HL-60 (cell line): ENCODE measurements at regions not wholly inside any gene's neighbourhood (a gene's known extent, or its start where the extent isn't known, plus 50 kb on each side); places are given as distances from the start of the nearest gene placed in this dataset.

Source experiments
- DNase-seq, 2 experiments: peaks; one replicate each; pipeline ENCODE4 v3.0.0-alpha.2; 2010 to 2020; ENCODE audit warnings: low read depth in 1 of 2, low spot score in 1 of 2
- H3K27ac ChIP-seq: fragments of 250-450 bp; sonication (Bioruptor Pico); replicated peaks from 2 replicates; pipeline ENCODE4 v1.5.1; 2020; ENCODE audit warnings: mild to moderate bottlenecking, moderate library complexity
- H3K27me3 ChIP-seq: fragments of 250-450 bp; sonication (Bioruptor Pico); 2 replicates; pipeline ENCODE4 v1.5.1; 2021; ENCODE audit warnings: mild to moderate bottlenecking, moderate library complexity; ENCODE audit not compliant: insufficient read depth, poor library complexity, severe bottlenecking
- H3K4me3 ChIP-seq: replicated peaks from 2 replicates; pipeline ENCODE4 v1.5.1; 2011; ENCODE audit warnings: mild to moderate bottlenecking, control low read depth, low read length; ENCODE audit not compliant: insufficient read depth
- GABPA ChIP-seq: IDR thresholded peaks from 2 replicates; pipeline ENCODE4 v1.6.1; 2012; ENCODE audit warnings: low read depth
- POLR2AphosphoS5 ChIP-seq: IDR thresholded peaks from 2 replicates; pipeline ENCODE4 v1.6.1; 2012; ENCODE audit warnings: low read depth
- SPI1 ChIP-seq: IDR thresholded peaks from 2 replicates; pipeline ENCODE4 v1.6.1; 2012; ENCODE audit warnings: low read depth, mild to moderate bottlenecking, borderline replicate concordance
- TF ChIP-seq, protein P1 (sequence below): IDR thresholded peaks from 2 replicates; pipeline ENCODE4 v1.6.1; 2012; ENCODE audit warnings: low read depth; ENCODE audit not compliant: insufficient replicate concordance
- TF ChIP-seq, protein P2 (sequence below): IDR thresholded peaks from one replicate; pipeline ENCODE4 v1.5.1; 2011; ENCODE audit warnings: low read length, control low read depth, inconsistent platforms; ENCODE audit not compliant: insufficient read depth

DNA sequence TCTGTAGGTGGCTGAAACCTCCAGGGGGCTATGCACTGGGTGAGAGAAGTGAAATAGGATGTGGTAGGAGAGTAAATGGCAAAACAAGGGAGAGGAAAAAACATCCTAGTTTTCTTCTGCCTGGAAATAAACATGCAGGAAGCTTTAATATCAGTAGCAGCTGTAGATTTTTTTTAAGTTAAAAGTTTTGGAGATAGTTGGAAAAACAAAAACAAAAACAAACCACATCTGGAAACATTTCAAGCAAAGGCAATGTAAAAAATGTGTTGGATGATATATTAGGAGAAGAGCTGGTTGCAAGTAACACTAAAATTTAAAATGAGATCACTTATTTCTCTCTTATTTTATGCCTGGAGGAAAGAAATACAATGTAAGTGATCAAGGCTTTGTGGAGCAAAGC, 388.0 kb downstream of the SPRY1 start:
- Histone ChIP-seq H3K27me3 (no peaks in the 10 kb centered on the region), H3K27ac (no peak overlapping the region), H3K4me3 (no peak overlapping the region)
- no peak for TF ChIP-seq SPI1
- DNase-seq, result no peak

DNA sequence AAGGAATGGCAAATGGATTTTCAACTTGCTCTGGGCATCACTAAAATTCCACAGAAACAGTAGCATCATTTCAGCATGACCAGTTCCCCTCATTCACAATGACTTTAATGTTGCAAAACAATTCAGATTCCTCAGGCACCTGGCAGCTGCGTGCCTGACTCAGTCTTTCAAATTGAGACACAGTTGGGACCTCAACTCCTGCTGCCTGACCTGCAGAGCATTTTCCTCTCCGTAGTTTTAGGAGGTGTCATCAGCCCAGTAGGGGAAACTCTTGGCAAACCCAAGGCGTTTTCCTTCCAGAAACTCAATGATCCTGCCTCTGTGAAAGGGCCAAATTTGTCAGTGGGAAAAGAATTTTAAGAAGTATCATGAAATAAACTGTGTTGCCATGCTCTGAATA, 388.9 kb downstream of the SPRY1 start:
- DNase-seq, result no peak
- Histone ChIP-seq H3K27ac (no peak overlapping the region), H3K4me3 (no peak overlapping the region), H3K27me3 (peaks cover 2% of the 10 kb centered on the region)
- TF ChIP-seq POLR2AphosphoS5 (no peak), SPI1 (no peak), GABPA (no peak)
- TF ChIP-seq, protein P1, sequence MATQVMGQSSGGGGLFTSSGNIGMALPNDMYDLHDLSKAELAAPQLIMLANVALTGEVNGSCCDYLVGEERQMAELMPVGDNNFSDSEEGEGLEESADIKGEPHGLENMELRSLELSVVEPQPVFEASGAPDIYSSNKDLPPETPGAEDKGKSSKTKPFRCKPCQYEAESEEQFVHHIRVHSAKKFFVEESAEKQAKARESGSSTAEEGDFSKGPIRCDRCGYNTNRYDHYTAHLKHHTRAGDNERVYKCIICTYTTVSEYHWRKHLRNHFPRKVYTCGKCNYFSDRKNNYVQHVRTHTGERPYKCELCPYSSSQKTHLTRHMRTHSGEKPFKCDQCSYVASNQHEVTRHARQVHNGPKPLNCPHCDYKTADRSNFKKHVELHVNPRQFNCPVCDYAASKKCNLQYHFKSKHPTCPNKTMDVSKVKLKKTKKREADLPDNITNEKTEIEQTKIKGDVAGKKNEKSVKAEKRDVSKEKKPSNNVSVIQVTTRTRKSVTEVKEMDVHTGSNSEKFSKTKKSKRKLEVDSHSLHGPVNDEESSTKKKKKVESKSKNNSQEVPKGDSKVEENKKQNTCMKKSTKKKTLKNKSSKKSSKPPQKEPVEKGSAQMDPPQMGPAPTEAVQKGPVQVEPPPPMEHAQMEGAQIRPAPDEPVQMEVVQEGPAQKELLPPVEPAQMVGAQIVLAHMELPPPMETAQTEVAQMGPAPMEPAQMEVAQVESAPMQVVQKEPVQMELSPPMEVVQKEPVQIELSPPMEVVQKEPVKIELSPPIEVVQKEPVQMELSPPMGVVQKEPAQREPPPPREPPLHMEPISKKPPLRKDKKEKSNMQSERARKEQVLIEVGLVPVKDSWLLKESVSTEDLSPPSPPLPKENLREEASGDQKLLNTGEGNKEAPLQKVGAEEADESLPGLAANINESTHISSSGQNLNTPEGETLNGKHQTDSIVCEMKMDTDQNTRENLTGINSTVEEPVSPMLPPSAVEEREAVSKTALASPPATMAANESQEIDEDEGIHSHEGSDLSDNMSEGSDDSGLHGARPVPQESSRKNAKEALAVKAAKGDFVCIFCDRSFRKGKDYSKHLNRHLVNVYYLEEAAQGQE, result no peak
- TF ChIP-seq, protein P2, sequence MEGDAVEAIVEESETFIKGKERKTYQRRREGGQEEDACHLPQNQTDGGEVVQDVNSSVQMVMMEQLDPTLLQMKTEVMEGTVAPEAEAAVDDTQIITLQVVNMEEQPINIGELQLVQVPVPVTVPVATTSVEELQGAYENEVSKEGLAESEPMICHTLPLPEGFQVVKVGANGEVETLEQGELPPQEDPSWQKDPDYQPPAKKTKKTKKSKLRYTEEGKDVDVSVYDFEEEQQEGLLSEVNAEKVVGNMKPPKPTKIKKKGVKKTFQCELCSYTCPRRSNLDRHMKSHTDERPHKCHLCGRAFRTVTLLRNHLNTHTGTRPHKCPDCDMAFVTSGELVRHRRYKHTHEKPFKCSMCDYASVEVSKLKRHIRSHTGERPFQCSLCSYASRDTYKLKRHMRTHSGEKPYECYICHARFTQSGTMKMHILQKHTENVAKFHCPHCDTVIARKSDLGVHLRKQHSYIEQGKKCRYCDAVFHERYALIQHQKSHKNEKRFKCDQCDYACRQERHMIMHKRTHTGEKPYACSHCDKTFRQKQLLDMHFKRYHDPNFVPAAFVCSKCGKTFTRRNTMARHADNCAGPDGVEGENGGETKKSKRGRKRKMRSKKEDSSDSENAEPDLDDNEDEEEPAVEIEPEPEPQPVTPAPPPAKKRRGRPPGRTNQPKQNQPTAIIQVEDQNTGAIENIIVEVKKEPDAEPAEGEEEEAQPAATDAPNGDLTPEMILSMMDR, result no peak

DNA sequence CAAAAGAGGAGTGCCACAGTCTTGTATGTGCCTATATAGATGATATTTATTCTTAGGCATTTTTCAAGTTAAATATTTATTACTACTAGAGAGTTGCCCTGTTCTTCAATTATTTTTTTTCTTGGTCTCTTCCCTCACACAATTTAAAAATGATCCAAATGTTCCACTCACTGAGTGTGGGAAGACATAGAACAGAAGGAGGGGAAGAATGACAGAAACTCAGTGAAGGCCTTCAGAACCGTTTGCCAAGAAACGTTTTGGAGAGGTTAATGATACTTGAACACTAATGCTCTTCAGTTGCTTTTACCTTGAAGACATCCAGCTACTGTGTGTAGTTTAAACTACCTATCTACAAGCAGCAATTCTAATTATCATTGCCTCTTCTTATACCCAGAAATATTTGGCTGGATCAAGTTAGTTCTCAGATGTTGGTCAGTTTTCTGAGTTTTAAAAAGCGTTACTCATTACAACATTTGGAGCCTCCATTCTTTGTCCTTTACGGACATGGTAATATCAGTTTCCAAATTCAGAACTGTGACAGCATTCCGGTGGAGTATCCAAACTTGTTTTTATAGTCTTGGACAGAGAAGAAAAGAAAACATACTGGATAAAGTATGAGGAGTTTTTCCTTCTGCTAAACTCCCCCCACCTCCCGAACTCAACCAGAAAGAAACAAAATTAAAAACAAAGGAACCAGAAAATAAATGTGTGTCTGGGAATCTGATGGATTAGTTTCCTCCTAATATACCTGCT, 389.7 kb downstream of the SPRY1 start:
- Histone ChIP-seq H3K27ac (no peak overlapping the region), H3K4me3 (no peak overlapping the region), H3K27me3 (peaks cover 2% of the 10 kb centered on the region)
- no peak for DNase-seq
- TF ChIP-seq, protein P1, result no peak
- TF ChIP-seq SPI1 (no peak), POLR2AphosphoS5 (no peak), GABPA (no peak)
- TF ChIP-seq, protein P2, result no peak

DNA sequence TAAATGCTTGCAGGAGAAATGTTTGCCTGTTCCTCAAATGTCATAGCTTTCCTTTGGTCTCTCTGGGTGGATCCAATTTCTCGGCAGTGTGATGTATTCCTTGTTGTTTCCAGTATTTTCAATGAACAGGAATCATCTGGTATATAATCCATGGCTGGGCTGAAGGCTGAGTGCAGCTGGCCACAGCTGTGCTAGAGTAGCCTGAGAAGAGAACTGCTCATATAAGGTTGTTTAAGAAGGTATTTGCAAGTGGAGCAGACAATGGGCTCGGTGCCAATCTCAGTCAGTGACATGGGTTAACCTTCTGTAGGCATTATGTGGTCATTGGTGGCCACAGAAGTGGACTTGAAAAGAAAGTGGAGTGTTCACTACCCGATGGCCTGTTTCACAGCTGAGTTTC, 390.3 kb downstream of the SPRY1 start:
- no peak for DNase-seq
- no peak overlapping the region for H3K27ac ChIP-seq
- H3K27me3 ChIP-seq, result peaks cover 2% of the 10 kb centered on the region
- no peak overlapping the region for H3K4me3 ChIP-seq
- TF ChIP-seq GABPA, result no peak

DNA sequence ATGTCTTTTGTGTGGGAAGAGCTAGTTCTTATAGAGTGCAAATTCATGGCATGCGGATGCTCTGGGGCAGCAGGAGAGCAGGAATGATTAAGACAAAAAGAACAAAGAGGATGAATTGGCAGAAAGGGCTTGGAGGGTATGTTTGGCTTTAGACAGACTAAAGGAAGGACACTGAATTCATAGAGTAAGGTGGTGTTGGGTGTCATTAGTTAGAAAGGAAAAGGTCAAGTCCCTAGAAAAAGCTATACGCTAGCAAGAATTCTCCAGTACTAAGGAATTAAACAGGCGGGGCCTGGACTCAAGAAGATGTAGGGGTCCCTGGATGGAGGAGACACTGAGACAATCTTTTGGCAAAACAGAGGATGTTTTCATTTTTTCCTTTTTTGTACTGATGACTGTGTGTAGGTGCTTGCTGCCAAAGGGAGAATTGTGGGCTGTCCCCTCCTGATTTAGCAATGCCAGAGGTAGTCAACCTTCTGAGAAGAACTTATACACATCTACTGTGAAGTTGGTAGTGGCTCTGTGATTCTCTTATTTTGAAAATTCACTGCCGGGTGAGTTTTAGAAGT, 391.0 kb downstream of the SPRY1 start:
- Histone ChIP-seq H3K4me3 (no peak overlapping the region), H3K27ac (no peak overlapping the region), H3K27me3 (peaks cover 2% of the 10 kb centered on the region)
- TF ChIP-seq, protein P2, result no peak
- TF ChIP-seq SPI1 (no peak), POLR2AphosphoS5 (no peak), GABPA (no peak)
- TF ChIP-seq, protein P1, result no peak
- DNase-seq, result no peak
